Colonic mucosa (tissue), 4 donors: ENCODE measurements at regions not wholly inside any gene's neighbourhood (a gene's known extent, or its start where the extent isn't known, plus 50 kb on each side); places are given as distances from the start of the nearest gene placed in this dataset.
"Not testable (repeated sequence)": the region's sequence is repeated elsewhere in the genome, so short reads cannot be mapped to it uniquely, and the experiment has no call there.

Experiments used
- DNase-seq: peaks from one replicate; pipeline ENCODE4 v3.0.0-alpha.2; 2020
- H3K27ac ChIP-seq: fragments of 200-600 bp; one replicate; pipeline ENCODE4 v1.8.0; 2021
- H3K27me3 ChIP-seq: fragments of 200-600 bp; one replicate; pipeline ENCODE4 v1.8.0; 2021
- H3K36me3 ChIP-seq: fragments of 200-600 bp; one replicate; pipeline ENCODE4 v1.8.0; 2021
- H3K4me1 ChIP-seq: fragments of 200-600 bp; one replicate; pipeline ENCODE4 v1.8.0; 2021; ENCODE audit warnings: mild to moderate bottlenecking
- H3K4me3 ChIP-seq: fragments of 200-600 bp; one replicate; pipeline ENCODE4 v1.8.0; 2021
- H3K9ac ChIP-seq, 2 donors: one replicate each; pipeline ENCODE4 v1.7.0; 2013; ENCODE audit warnings: control low read depth in 2 of 2, low read depth in 2 of 2, low read length in 2 of 2
- H3K9me3 ChIP-seq: fragments of 200-600 bp; one replicate; pipeline ENCODE4 v1.8.0; 2021
- intact Hi-C: fragments of 100-400 bp; cut with DNase I; formaldehyde crosslinking; loops from one replicate; pipeline ENCODE4 v1.14.1; 2022
- donor health status: healthy.
- donor health status: DM: no; HTN: no; CAD: no.
- donor health status: DM: no; HTN: no; CAD: no.

DNA sequence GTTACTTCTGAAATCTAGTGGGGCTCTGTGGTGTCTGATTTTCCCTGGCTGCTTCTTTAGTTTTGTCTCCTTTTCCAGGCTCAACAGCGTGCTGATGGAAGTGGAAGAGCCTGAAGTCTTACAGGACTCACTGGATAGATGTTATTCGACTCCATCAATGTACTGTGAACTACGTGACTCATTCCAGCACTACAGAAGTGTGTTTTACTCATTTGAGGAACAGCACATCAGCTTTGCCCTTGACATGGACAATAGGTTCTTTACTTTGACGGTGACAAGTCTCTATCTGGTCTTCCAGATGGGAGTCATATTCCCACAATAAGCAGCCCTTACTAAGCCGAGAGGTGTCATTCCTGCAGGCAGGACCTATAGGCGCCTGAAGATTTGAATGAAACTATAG lies 51.1 kb downstream of the NBPF8 start:
- H3K27me3 ChIP-seq, H3K9ac ChIP-seq, H3K9me3 ChIP-seq, DNase-seq, H3K36me3 ChIP-seq, H3K4me3 ChIP-seq, H3K4me1 ChIP-seq, intact Hi-C loops, H3K27ac ChIP-seq: not testable (repeated sequence)

DNA sequence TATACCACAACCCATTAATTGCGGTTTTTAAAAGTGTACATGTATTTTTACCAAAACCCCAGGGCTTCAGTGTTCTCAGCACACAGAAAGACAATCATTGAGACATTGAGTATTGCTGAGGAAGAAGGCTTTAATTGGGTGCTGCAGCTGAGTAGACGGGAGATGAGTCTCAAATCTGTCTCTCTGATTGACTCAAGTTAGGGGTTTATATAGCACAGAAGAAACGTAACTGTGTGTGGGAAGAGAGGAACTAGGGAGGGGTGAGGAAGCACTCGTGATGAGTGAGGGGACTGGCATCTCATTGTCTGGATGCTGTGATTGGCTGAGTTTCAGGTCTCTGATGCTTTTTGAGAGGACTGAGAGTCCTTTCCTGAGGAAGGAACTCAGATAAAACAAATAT lies 62.8 kb downstream of the NBPF8 start:
- H3K27ac ChIP-seq, H3K27me3 ChIP-seq, DNase-seq, H3K4me1 ChIP-seq, intact Hi-C loops, H3K9ac ChIP-seq, H3K36me3 ChIP-seq, H3K9me3 ChIP-seq, H3K4me3 ChIP-seq: not testable (repeated sequence)

DNA sequence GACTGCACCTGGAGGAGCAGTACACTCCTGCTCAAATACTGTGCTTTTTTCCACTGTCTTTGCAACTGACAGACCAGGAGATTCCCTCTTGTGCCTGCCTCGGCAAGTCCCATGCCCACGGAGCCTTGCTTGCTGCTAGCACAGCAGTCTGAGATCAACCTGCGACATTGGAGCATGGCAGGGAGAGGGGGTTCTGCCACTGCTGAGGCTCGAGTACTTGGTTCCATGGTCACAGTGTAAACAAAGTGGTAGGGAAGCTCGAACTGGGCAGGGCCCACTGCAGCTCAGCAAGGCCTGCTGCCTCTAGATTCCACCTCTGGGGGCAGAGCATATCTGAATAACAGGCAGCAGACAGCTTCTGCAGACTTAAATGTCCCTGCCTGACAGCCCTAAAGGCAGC lies 63.6 kb downstream of the NBPF8 start:
- H3K9ac ChIP-seq, DNase-seq, H3K36me3 ChIP-seq, intact Hi-C loops, H3K27ac ChIP-seq, H3K9me3 ChIP-seq, H3K4me3 ChIP-seq, H3K27me3 ChIP-seq, H3K4me1 ChIP-seq: not testable (repeated sequence)

GRCh38 chr1:120487542-120487941 lies 72.7 kb downstream of the NBPF8 start:
- H3K4me1 ChIP-seq, DNase-seq, H3K27ac ChIP-seq, H3K27me3 ChIP-seq, H3K9me3 ChIP-seq, intact Hi-C loops, H3K9ac ChIP-seq, H3K36me3 ChIP-seq, H3K4me3 ChIP-seq: not testable (repeated sequence)

- H3K4me1 ChIP-seq, H3K36me3 ChIP-seq, DNase-seq, H3K9ac ChIP-seq, intact Hi-C loops, H3K4me3 ChIP-seq, H3K27me3 ChIP-seq, H3K27ac ChIP-seq, H3K9me3 ChIP-seq: not testable (repeated sequence)
Observed at GRCh38 chr1:120489217-120489616, 74.4 kb downstream of the NBPF8 start.

DNA sequence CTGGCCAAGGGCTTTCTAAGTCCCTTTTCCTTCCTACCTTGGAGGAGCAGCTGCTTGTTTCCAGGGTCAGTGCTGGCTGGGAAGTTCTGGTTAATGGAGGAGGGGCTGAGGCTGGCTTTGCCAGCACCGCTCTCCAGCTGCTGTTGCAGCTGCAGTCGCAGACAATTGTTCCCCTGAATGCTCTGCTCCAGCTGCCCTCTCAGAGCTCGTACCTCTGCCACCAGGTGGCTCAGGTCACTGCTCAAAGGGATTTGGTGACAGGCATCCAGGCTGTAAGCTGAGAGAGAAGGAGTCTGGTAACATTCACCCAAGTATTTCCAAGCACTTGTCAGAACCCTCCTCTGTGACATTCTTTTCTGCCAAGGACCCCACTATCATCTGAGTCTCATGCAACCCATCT lies 82.3 kb downstream of the NBPF8 start:
- H3K27ac ChIP-seq, H3K36me3 ChIP-seq, H3K27me3 ChIP-seq, intact Hi-C loops, H3K9ac ChIP-seq, DNase-seq, H3K4me3 ChIP-seq, H3K4me1 ChIP-seq, H3K9me3 ChIP-seq: not testable (repeated sequence)

DNA sequence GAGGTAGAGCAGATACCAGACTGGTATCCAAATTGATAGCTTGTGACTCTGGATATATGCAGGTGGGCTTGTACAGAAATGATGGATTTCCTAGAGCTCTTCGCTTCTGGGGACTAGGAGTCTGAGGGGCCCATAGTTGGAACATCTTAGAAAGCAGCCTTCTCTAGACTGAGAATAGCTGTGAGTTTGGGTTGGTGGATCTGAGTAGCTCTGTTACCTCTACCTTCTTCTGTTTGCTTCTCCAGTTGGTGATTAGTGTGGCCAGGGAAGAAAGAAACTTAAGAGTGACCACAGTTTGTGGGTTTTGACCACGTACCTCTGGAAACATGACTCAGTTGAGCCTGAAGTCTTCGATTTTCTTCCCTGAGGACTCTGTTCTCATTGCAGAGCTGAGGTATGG lies 88.4 kb downstream of the NBPF8 start:
- intact Hi-C loops, H3K9me3 ChIP-seq: not testable (repeated sequence)

DNA sequence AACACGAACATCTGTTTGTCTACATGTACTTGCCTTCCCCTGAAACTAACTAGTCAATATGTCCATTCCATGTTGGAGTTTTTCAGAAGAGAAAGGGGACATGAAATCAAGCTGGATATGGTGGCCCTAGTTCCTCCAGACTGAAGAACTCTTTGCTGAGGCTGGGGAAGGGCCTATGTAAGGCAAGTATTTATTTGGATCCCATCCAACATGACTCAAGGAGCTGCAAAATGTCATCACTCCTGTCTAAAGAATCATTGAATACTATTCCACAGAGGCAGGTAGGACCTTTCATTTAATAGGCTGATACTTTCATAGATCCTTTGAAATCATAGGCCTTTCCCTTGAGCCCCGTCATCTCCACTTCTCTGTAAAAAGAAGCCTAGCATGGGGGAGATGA lies 91.5 kb downstream of the NBPF8 start:
- H3K4me3 ChIP-seq, intact Hi-C loops, H3K27me3 ChIP-seq, H3K4me1 ChIP-seq, H3K36me3 ChIP-seq, DNase-seq, H3K9me3 ChIP-seq, H3K9ac ChIP-seq, H3K27ac ChIP-seq: not testable (repeated sequence)

More for the DNA sequence above, 88.4 kb downstream of the NBPF8 start:
- not testable (repeated sequence) for H3K36me3 ChIP-seq, DNase-seq, H3K9ac ChIP-seq, H3K27me3 ChIP-seq, H3K27ac ChIP-seq, H3K4me3 ChIP-seq, H3K4me1 ChIP-seq

DNA sequence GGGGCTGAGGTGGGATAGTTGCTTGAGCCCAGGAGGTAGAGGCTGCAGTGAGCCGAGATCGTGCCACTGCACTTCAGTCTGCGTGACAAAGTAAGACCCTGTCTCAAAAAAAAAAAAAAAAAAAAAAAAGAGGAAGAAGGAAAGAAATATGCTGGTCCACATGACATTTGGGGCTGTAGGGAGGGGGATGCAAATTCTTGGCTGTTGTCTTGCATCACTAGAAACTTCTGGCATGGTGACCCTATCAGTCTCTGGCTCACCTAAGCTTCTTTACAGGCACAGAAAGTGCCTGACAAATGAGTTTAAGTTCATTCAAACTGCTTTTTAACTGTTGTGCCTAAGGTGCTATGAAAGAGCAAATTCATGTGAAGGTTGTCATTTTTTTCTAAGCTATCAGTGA lies 93.5 kb downstream of the NBPF8 start:
- H3K9me3 ChIP-seq, H3K36me3 ChIP-seq, H3K4me3 ChIP-seq, intact Hi-C loops, H3K9ac ChIP-seq, H3K27me3 ChIP-seq, H3K4me1 ChIP-seq, DNase-seq, H3K27ac ChIP-seq: not testable (repeated sequence)

GRCh38 chr1:120509258-120509657 lies 94.4 kb downstream of the NBPF8 start:
- intact Hi-C loops, H3K9ac ChIP-seq, DNase-seq, H3K4me1 ChIP-seq, H3K4me3 ChIP-seq, H3K27me3 ChIP-seq, H3K9me3 ChIP-seq, H3K36me3 ChIP-seq, H3K27ac ChIP-seq: not testable (repeated sequence)

DNA sequence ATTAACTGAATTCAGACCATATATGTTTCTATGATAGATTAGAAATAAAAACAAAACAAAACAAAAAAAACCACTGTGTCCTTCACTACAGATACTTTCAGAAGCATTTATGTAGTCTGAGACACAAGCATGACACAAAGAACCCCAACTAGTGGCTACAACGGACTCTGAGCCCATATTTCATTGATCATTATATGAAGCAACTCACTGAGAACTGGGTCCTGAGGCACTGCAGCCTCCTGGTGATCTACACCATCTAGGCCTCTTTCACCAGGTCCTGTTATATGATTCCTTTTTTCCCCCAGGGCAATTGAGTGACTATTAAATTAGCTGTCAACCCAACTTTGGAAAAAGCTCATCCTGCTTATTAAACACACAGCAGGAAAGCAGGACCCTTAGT lies 98.3 kb downstream of the NBPF8 start:
- H3K4me3 ChIP-seq, intact Hi-C loops, H3K9ac ChIP-seq, H3K27ac ChIP-seq, H3K4me1 ChIP-seq, DNase-seq, H3K36me3 ChIP-seq, H3K9me3 ChIP-seq, H3K27me3 ChIP-seq: not testable (repeated sequence)

DNA sequence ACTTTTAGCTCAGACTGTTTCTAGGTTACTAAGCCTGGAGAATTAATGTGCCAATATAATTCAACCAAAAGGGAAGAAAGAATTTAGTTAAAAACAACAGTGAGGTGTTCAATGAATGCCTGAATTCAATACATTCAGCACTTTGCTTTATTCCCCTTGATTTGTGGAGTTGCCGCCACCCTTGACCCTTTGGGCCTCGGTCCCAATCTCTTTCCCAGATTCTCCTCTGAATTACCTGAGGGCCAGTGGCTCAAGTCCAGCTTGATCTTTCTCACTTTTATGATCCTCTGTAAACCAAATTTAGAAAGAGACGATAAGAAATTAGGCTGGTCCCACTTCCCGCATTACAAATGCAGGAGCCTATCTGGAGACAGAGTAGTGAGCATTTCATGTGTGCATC lies 98.7 kb downstream of the NBPF8 start:
- H3K4me1 ChIP-seq, H3K4me3 ChIP-seq, H3K27ac ChIP-seq, intact Hi-C loops, H3K36me3 ChIP-seq, H3K9ac ChIP-seq, H3K9me3 ChIP-seq, DNase-seq, H3K27me3 ChIP-seq: not testable (repeated sequence)

DNA sequence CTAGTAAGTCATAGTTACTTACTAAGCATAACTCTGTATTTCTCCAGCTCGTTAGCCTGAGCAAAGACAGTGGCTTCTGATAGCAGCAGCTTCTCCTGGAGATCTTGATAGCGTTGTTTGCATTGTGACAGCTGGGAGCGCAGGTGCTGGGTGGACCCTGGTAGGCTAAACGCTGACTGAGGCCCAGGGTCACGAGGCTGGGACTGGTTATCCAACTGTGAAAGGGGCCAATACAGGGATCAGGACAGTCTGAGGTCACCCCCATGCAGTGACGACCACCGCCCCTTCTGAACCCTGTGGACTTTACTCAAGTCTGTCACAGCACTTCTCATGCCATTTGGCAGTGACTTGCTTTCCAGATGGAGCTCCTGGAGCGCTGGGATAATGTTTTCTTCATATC lies 104.4 kb downstream of the NBPF8 start:
- H3K4me1 ChIP-seq, H3K27ac ChIP-seq, H3K9ac ChIP-seq, DNase-seq, H3K36me3 ChIP-seq, intact Hi-C loops, H3K9me3 ChIP-seq, H3K4me3 ChIP-seq, H3K27me3 ChIP-seq: not testable (repeated sequence)

GRCh38 chr1:120524416-120524815 lies 109.6 kb downstream of the NBPF8 start:
- DNase-seq, intact Hi-C loops, H3K27ac ChIP-seq, H3K27me3 ChIP-seq, H3K9ac ChIP-seq, H3K36me3 ChIP-seq, H3K4me1 ChIP-seq, H3K4me3 ChIP-seq, H3K9me3 ChIP-seq: not testable (repeated sequence)

DNA sequence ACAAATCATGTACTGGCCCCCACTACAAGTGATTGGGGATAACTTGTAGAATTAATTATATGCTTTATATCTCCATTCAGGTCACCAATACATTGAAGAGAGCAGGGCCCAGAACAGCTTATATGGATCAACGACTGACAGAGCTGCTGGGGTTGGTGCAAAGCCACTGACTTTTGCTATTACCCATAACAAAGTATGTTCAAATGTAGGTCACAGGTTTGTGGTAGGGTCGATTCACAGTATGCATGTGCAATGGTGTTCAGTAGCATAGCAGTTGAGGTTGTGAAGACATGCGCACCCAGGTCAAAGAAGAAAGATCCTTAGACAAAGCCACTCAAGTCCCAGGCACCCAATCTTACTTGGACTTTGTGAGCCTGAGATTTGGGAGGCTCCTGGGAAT lies 110.6 kb downstream of the NBPF8 start:
- H3K36me3 ChIP-seq, DNase-seq, H3K4me1 ChIP-seq, H3K27ac ChIP-seq, H3K4me3 ChIP-seq, intact Hi-C loops, H3K9ac ChIP-seq, H3K27me3 ChIP-seq, H3K9me3 ChIP-seq: not testable (repeated sequence)
